Osteocyte (in vitro differentiated cells): ENCODE measurements at regions not wholly inside any gene's neighbourhood (a gene's known extent, or its start where the extent isn't known, plus 50 kb on each side); places are given as distances from the start of the nearest gene placed in this dataset.

ENCODE experiments used
- DNase-seq: peaks from one replicate; pipeline ENCODE4 v3.0.0; 2021; ENCODE audit warnings: mixed read lengths; ENCODE audit not compliant: unreplicated experiment; ENCODE audit errors: extremely low spot score
- H3K27ac Mint-ChIP-seq: one replicate; pipeline ENCODE4 v1.8.0; 2021; ENCODE audit warnings: mild to moderate bottlenecking, mixed read lengths; ENCODE audit not compliant: unreplicated experiment
- H3K27me3 Mint-ChIP-seq: one replicate; pipeline ENCODE4 v1.8.0; 2021; ENCODE audit warnings: mixed read lengths; ENCODE audit not compliant: unreplicated experiment
- H3K36me3 Mint-ChIP-seq: one replicate; pipeline ENCODE4 v1.8.0; 2021; ENCODE audit warnings: mixed read lengths; ENCODE audit not compliant: unreplicated experiment
- H3K4me1 Mint-ChIP-seq: one replicate; pipeline ENCODE4 v1.8.0; 2021; ENCODE audit warnings: mixed read lengths; ENCODE audit not compliant: unreplicated experiment
- H3K4me3 Mint-ChIP-seq: one replicate; pipeline ENCODE4 v1.8.0; 2021; ENCODE audit warnings: mild to moderate bottlenecking, moderate library complexity, mixed read lengths; ENCODE audit not compliant: unreplicated experiment
- H3K9me3 Mint-ChIP-seq: one replicate; pipeline ENCODE4 v1.8.0; 2021; ENCODE audit warnings: mixed read lengths; ENCODE audit not compliant: unreplicated experiment
- CTCF ChIP-seq: fragments of 200-600 bp; sonication (generic); IDR thresholded peaks from 2 replicates; pipeline ENCODE4 v1.5.0; 2021; ENCODE audit warnings: antibody characterized with exemption, mild to moderate bottlenecking, moderate library complexity

- Mint-ChIP-seq H3K27ac (no peak overlapping the region), H3K36me3 (no peaks in the 10 kb centered on the region), H3K4me1 (no peaks in the 10 kb centered on the region), H3K27me3 (no peaks in the 10 kb centered on the region), H3K4me3 (no peak overlapping the region), H3K9me3 (peaks cover 19% of the 10 kb centered on the region)
- no peak for TF ChIP-seq CTCF
- DNase-seq, result no peak
Observed at GRCh38 chr2:2933426-2933825, 444.2 kb downstream of the EIPR1 start.

GRCh38 chr2:2932692-2933305 is 444.8 kb downstream of the EIPR1 start:
- Mint-ChIP-seq H3K4me3 (no peak overlapping the region), H3K4me1 (no peaks in the 10 kb centered on the region), H3K27ac (no peak overlapping the region), H3K9me3 (peaks cover 19% of the 10 kb centered on the region), H3K27me3 (no peaks in the 10 kb centered on the region), H3K36me3 (no peaks in the 10 kb centered on the region)
- DNase-seq, result no peak
- TF ChIP-seq CTCF, result no peak

GRCh38 chr2:2932189-2932588 is 445.4 kb downstream of the EIPR1 start:
- no peak overlapping the region for H3K27ac Mint-ChIP-seq
- H3K9me3 Mint-ChIP-seq, result peaks cover 16% of the 10 kb centered on the region
- TF ChIP-seq CTCF, result no peak
- H3K27me3 Mint-ChIP-seq, result no peaks in the 10 kb centered on the region
- no peaks in the 10 kb centered on the region for H3K4me1 Mint-ChIP-seq
- no peak for DNase-seq
- H3K36me3 Mint-ChIP-seq, result no peaks in the 10 kb centered on the region
- H3K4me3 Mint-ChIP-seq, result no peak overlapping the region

- TF ChIP-seq CTCF, result no peak
- H3K9me3 Mint-ChIP-seq, result peaks cover 14% of the 10 kb centered on the region
- H3K36me3 Mint-ChIP-seq, result no peaks in the 10 kb centered on the region
- no peak for DNase-seq
- H3K27ac Mint-ChIP-seq, result no peak overlapping the region
- no peaks in the 10 kb centered on the region for H3K27me3 Mint-ChIP-seq
- H3K4me3 Mint-ChIP-seq, result no peak overlapping the region
- no peaks in the 10 kb centered on the region for H3K4me1 Mint-ChIP-seq
Observed at GRCh38 chr2:2931318-2932075, 446.1 kb downstream of the EIPR1 start.

GRCh38 chr2:2930841-2931240 is 446.8 kb downstream of the EIPR1 start:
- H3K9me3 Mint-ChIP-seq, result peaks cover 16% of the 10 kb centered on the region
- no peaks in the 10 kb centered on the region for H3K27me3 Mint-ChIP-seq
- no peak overlapping the region for H3K27ac Mint-ChIP-seq
- no peaks in the 10 kb centered on the region for H3K4me1 Mint-ChIP-seq
- H3K36me3 Mint-ChIP-seq, result no peaks in the 10 kb centered on the region
- DNase-seq, result no peak
- no peak overlapping the region for H3K4me3 Mint-ChIP-seq
- no peak for TF ChIP-seq CTCF
